ENCODE measurements at regions not wholly inside any gene's neighbourhood (a gene's known extent, or its start where the extent isn't known, plus 50 kb on each side); places are given as distances from the start of the nearest gene placed in this dataset.

GRCh38 chr4:65195002-65195401, 475.3 kb downstream of the EPHA5 start:
- Mint-ChIP-seq H3K27me3 (no peaks in the 10 kb centered on the region), H3K4me3 (no peak overlapping the region), H3K27ac (no peak overlapping the region), H3K9me3 (peaks cover 7% of the 10 kb centered on the region), H3K4me1 (no peaks in the 10 kb centered on the region), H3K36me3 (ENCODE audit: low read depth) (no peaks in the 10 kb centered on the region)
- DNase-seq = no peak
- POLR2A ChIA-PET = no interaction called here
- CTCF ChIA-PET = interaction anchor here (1.2 kb wide), 1 partner anchor 30 kb away, joined by 3 read pairs; no protein-coding TSS in a partner anchor

- ChIA-PET POLR2A (no interaction called here), CTCF (interaction anchor here (1.2 kb wide), 1 partner anchor 29 kb away, joined by 3 read pairs; no protein-coding TSS in a partner anchor)
- H3K9me3 Mint-ChIP-seq = peaks cover 7% of the 10 kb centered on the region
- no peak for DNase-seq
- H3K27ac Mint-ChIP-seq = no peak overlapping the region
- H3K36me3 Mint-ChIP-seq (ENCODE audit: low read depth) = no peaks in the 10 kb centered on the region
- H3K4me1 Mint-ChIP-seq = no peaks in the 10 kb centered on the region
- no peak overlapping the region for H3K4me3 Mint-ChIP-seq
- H3K27me3 Mint-ChIP-seq = no peaks in the 10 kb centered on the region
Observed at GRCh38 chr4:65193985-65194384, 476.3 kb downstream of the EPHA5 start.

- no peak overlapping the region for H3K27ac Mint-ChIP-seq
- H3K27me3 Mint-ChIP-seq = no peaks in the 10 kb centered on the region
- H3K9me3 Mint-ChIP-seq = peaks cover 5% of the 10 kb centered on the region
- no peaks in the 10 kb centered on the region for H3K36me3 Mint-ChIP-seq (ENCODE audit: low read depth)
- no peaks in the 10 kb centered on the region for H3K4me1 Mint-ChIP-seq
- ChIA-PET CTCF (no interaction called here), POLR2A (no interaction called here)
- no peak for DNase-seq
- no peak overlapping the region for H3K4me3 Mint-ChIP-seq
Observed at GRCh38 chr4:65190780-65191179, 479.5 kb downstream of the EPHA5 start.

DNA sequence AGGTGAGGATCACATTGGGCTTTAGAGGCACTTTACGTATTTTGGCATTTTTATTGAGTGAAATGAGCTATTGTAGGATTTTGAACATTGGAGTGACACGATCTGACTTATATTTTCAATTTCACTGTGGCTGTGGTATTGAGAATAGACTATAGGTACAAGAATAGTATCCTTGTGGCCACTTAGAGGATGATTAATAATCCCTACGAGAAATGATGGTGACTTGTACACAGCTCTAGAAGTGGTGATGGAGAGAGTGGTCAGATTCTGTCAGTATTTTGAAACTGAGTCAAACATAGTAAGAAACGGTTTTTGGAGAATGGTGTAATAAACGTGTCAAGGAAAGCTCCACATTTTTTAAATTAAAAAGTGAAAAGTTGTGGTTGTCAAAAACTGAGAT, 494.7 kb downstream of the EPHA5 start:
- H3K27ac Mint-ChIP-seq = no peak overlapping the region
- H3K36me3 Mint-ChIP-seq (ENCODE audit: low read depth) = no peaks in the 10 kb centered on the region
- no peak for DNase-seq
- H3K4me1 Mint-ChIP-seq = no peaks in the 10 kb centered on the region
- H3K9me3 Mint-ChIP-seq = peaks cover 2% of the 10 kb centered on the region
- no peaks in the 10 kb centered on the region for H3K27me3 Mint-ChIP-seq
- POLR2A ChIA-PET = no interaction called here
- no peak overlapping the region for H3K4me3 Mint-ChIP-seq
- CTCF ChIA-PET = no interaction called here

DNA sequence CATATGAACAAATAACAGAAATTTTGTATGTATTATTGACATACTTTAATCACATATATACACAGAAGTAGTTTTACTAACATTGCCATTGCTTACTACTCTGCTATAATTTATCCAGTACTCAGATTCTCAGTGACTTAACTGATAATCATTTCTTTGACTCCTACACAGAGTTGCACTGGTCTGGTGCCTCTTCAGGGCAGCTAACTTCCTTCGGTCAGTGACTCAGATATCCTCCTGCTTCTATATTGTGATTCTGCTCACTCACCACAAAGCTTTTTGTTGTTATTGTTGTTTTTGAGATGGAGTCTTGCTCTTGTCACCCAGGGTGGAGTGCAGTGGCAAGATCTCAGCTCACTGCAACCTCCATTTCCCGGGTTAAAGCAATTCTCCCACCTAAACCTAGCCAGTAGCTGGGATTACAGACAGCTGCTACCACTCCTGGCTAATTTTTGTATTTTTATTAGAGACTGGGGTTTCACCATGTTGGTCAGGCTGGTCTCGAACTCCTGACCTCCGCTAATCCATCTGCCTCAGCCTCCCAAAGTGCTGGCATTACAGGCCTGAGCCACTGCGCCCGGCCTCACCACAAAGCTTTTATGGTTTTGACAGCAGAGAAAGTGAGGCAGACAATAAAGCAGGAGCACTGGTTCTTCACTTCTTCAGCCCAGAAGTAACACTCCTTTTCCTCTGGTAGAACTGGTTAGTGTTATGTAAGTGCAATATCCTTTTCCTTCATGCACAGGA, 499.3 kb downstream of the EPHA5 start:
- CTCF ChIA-PET = no interaction called here
- H3K9me3 Mint-ChIP-seq = no peaks in the 10 kb centered on the region
- no peaks in the 10 kb centered on the region for H3K4me1 Mint-ChIP-seq
- no peak for DNase-seq
- H3K27me3 Mint-ChIP-seq = no peaks in the 10 kb centered on the region
- POLR2A ChIA-PET = no interaction called here
- H3K36me3 Mint-ChIP-seq (ENCODE audit: low read depth) = no peaks in the 10 kb centered on the region
- H3K4me3 Mint-ChIP-seq = no peak overlapping the region
- H3K27ac Mint-ChIP-seq = no peak overlapping the region

- H3K9me3 Mint-ChIP-seq = no peaks in the 10 kb centered on the region
- no peak for DNase-seq
- no peaks in the 10 kb centered on the region for H3K36me3 Mint-ChIP-seq (ENCODE audit: low read depth)
- ChIA-PET POLR2A (no interaction called here), CTCF (no interaction called here)
- H3K4me3 Mint-ChIP-seq = no peak overlapping the region
- H3K27ac Mint-ChIP-seq = no peak overlapping the region
- no peaks in the 10 kb centered on the region for H3K27me3 Mint-ChIP-seq
- no peaks in the 10 kb centered on the region for H3K4me1 Mint-ChIP-seq
Observed at GRCh38 chr4:65167719-65168118, 502.6 kb downstream of the EPHA5 start.

- DNase-seq = no peak
- H3K9me3 Mint-ChIP-seq = no peaks in the 10 kb centered on the region
- ChIA-PET POLR2A (no interaction called here), CTCF (no interaction called here)
- H3K4me1 Mint-ChIP-seq = no peaks in the 10 kb centered on the region
- no peak overlapping the region for H3K27ac Mint-ChIP-seq
- H3K27me3 Mint-ChIP-seq = no peaks in the 10 kb centered on the region
- H3K4me3 Mint-ChIP-seq = no peak overlapping the region
- H3K36me3 Mint-ChIP-seq (ENCODE audit: low read depth) = no peaks in the 10 kb centered on the region
Observed at GRCh38 chr4:65152205-65152604, 518.1 kb downstream of the EPHA5 start.

DNA sequence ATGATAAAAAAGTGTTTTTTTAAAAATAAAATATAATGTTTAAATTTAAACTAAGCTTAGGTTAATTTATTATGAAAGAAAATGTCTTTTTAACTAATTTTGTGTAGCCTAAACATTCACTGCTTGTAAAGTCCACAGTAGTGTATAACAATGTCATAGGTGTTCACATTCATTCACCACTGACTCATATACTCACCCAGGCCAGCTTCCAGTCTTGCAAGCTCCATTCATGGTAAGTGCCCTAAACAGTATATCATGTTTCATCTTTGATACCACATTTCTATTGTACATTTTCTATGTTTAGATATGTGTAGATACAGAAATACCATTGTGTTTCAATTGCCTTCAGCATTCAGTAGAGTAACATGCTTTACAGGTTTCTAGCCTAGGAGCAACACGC, 530.3 kb downstream of the EPHA5 start:
- no peak overlapping the region for H3K27ac Mint-ChIP-seq
- ChIA-PET CTCF (no interaction called here), POLR2A (no interaction called here)
- no peaks in the 10 kb centered on the region for H3K4me1 Mint-ChIP-seq
- H3K9me3 Mint-ChIP-seq = peaks cover 9% of the 10 kb centered on the region
- H3K27me3 Mint-ChIP-seq = no peaks in the 10 kb centered on the region
- no peak for DNase-seq
- no peaks in the 10 kb centered on the region for H3K36me3 Mint-ChIP-seq (ENCODE audit: low read depth)
- no peak overlapping the region for H3K4me3 Mint-ChIP-seq

DNA sequence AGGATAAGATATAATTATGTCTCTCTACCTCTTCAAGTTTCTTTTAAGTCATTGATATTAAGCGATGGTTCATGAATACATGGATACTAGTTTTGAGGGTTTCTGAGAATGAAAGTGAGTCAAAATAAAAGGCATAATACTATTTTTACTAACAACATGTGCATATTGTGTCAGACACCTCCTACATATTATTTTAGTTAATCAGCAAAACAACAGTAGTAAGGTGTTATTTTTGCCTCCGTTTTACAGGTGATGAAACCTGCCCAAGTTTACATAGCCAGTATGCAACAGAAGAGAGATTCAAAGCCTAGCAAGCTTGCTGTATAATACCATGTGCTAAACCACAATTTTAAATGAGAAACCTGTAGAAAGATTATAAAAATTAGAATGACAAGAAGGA, 544.1 kb downstream of the EPHA5 start:
- Mint-ChIP-seq H3K27me3 (no peaks in the 10 kb centered on the region), H3K4me1 (no peaks in the 10 kb centered on the region), H3K36me3 (ENCODE audit: low read depth) (no peaks in the 10 kb centered on the region), H3K4me3 (no peak overlapping the region), H3K27ac (no peak overlapping the region), H3K9me3 (no peaks in the 10 kb centered on the region)
- POLR2A ChIA-PET = no interaction called here
- DNase-seq = no peak
- CTCF ChIA-PET = no interaction called here

DNA sequence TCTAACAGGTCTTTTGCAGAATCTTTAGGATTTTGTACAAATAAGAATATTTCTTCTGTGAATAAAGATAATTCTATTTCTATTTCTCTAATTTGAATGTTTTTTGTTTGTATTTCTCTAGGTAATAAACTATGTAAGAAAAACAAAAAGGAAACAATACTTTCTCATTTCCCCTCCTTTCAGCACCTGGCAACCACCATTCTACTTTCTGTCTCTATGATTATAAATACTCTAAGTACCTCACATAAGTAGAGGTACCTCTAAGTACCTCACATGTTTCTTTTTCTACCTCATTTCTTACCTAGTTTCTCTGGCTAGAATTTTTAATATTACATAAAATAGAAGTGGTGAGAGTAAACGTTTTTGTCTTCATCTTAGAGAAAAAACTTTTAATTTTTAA, 550.0 kb downstream of the EPHA5 start:
- H3K4me3 Mint-ChIP-seq = no peak overlapping the region
- H3K4me1 Mint-ChIP-seq = no peaks in the 10 kb centered on the region
- no peak for DNase-seq
- no peaks in the 10 kb centered on the region for H3K27me3 Mint-ChIP-seq
- ChIA-PET POLR2A (no interaction called here), CTCF (no interaction called here)
- H3K36me3 Mint-ChIP-seq (ENCODE audit: low read depth) = no peaks in the 10 kb centered on the region
- H3K27ac Mint-ChIP-seq = no peak overlapping the region
- H3K9me3 Mint-ChIP-seq = no peaks in the 10 kb centered on the region

DNA sequence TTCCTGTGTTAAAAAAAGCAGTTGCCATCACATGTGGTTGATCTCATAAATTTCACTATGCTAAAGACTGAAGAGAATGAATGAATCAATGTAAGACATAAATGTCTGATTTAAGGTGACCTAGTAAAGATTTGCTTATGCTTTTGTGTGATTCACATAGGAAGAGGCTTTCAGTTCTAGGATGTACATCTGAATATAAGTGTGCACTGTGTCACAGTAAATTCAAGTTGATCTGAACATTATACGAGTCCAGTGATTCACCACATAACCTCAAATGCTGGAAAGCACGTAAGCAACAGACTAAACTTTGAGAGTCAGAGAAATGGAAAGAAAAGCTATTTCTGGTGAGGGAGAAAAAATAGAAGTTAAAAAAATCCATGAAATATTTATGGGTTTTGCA, 567.9 kb downstream of the EPHA5 start:
- no peak overlapping the region for H3K4me3 Mint-ChIP-seq
- ChIA-PET POLR2A (no interaction called here), CTCF (no interaction called here)
- no peaks in the 10 kb centered on the region for H3K9me3 Mint-ChIP-seq
- H3K27me3 Mint-ChIP-seq = no peaks in the 10 kb centered on the region
- H3K27ac Mint-ChIP-seq = no peak overlapping the region
- no peaks in the 10 kb centered on the region for H3K4me1 Mint-ChIP-seq
- no peaks in the 10 kb centered on the region for H3K36me3 Mint-ChIP-seq (ENCODE audit: low read depth)
- no peak for DNase-seq

DNA sequence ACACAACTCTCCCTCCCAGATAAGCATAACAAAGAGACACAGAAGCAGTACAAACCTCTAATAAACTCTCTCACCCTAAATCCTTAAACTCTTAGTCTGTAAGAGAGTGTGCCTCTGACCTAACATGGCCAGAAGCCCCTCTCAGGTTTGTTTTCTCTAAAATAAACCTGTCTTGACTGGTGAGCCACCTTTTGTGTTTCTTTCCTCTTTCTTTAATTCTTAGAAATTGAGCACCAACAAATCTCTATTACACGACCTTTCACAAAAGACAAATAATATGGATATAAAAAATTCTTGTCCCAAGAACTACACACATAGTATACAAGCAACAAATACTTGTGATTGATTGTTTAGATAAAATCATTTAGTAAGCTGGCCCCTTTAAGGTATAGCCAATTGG, 573.7 kb downstream of the EPHA5 start:
- Mint-ChIP-seq H3K4me3 (no peak overlapping the region), H3K27me3 (no peaks in the 10 kb centered on the region), H3K9me3 (no peaks in the 10 kb centered on the region), H3K36me3 (ENCODE audit: low read depth) (no peaks in the 10 kb centered on the region), H3K4me1 (no peaks in the 10 kb centered on the region), H3K27ac (no peak overlapping the region)
- no peak for DNase-seq
- ChIA-PET CTCF (no interaction called here), POLR2A (no interaction called here)

GRCh38 chr4:65089666-65090065, 580.6 kb downstream of the EPHA5 start:
- no peak overlapping the region for H3K4me3 Mint-ChIP-seq

GRCh38 chr4:65083076-65083475, 587.2 kb downstream of the EPHA5 start:
- H3K27me3 Mint-ChIP-seq = no peaks in the 10 kb centered on the region
- H3K36me3 Mint-ChIP-seq (ENCODE audit: low read depth) = no peaks in the 10 kb centered on the region
- ChIA-PET CTCF (no interaction called here), POLR2A (no interaction called here)
- no peak overlapping the region for H3K27ac Mint-ChIP-seq
- no peak overlapping the region for H3K4me3 Mint-ChIP-seq
- no peaks in the 10 kb centered on the region for H3K9me3 Mint-ChIP-seq
- no peaks in the 10 kb centered on the region for H3K4me1 Mint-ChIP-seq
- no peak for DNase-seq

More at GRCh38 chr4:65089666-65090065, 580.6 kb downstream of the EPHA5 start:
- CTCF ChIA-PET = no interaction called here
- no peaks in the 10 kb centered on the region for H3K27me3 Mint-ChIP-seq
- no peaks in the 10 kb centered on the region for H3K4me1 Mint-ChIP-seq
- no peaks in the 10 kb centered on the region for H3K36me3 Mint-ChIP-seq (ENCODE audit: low read depth)
- H3K27ac Mint-ChIP-seq = no peak overlapping the region
- DNase-seq = no peak
- POLR2A ChIA-PET = no interaction called here
- no peaks in the 10 kb centered on the region for H3K9me3 Mint-ChIP-seq

All from activated CD4-positive, alpha-beta T cell treated with anti-CD3 and anti-CD28 coated beads, Interleukin-2, amount 10 ng/mL, durations not matched to agents 7 days and 5 days (primary cell).